Glutamatergic neuron (in vitro differentiated cells): ENCODE measurements at regions not wholly inside any gene's neighbourhood (a gene's known extent, or its start where the extent isn't known, plus 50 kb on each side); places are given as distances from the start of the nearest gene placed in this dataset.

Experiments used
- DNase-seq: peaks from one replicate; pipeline ENCODE4 v3.0.0; 2022
- H3K27ac Mint-ChIP-seq: one replicate; pipeline ENCODE4 v1.8.0; 2020; ENCODE audit warnings: mild to moderate bottlenecking, mixed read lengths, inconsistent platforms; ENCODE audit not compliant: unreplicated experiment
- H3K27me3 Mint-ChIP-seq: one replicate; pipeline ENCODE4 v1.8.0; 2020; ENCODE audit warnings: mild to moderate bottlenecking, moderate library complexity, mixed read lengths, inconsistent platforms; ENCODE audit not compliant: unreplicated experiment
- H3K36me3 Mint-ChIP-seq: one replicate; pipeline ENCODE4 v1.8.0; 2020; ENCODE audit warnings: mild to moderate bottlenecking, mixed read lengths, inconsistent platforms; ENCODE audit not compliant: unreplicated experiment
- H3K4me1 Mint-ChIP-seq: one replicate; pipeline ENCODE4 v1.8.0; 2020; ENCODE audit warnings: mild to moderate bottlenecking, low read depth, mixed read lengths, inconsistent platforms; ENCODE audit not compliant: unreplicated experiment
- H3K4me3 Mint-ChIP-seq: one replicate; pipeline ENCODE4 v1.8.0; 2020; ENCODE audit warnings: mild to moderate bottlenecking, mixed read lengths, inconsistent platforms; ENCODE audit not compliant: unreplicated experiment
- H3K9me3 Mint-ChIP-seq: one replicate; pipeline ENCODE4 v1.8.0; 2020; ENCODE audit warnings: mild to moderate bottlenecking, moderate library complexity, mixed read lengths, inconsistent platforms; ENCODE audit not compliant: unreplicated experiment
- CTCF ChIP-seq: fragments of 200-600 bp; sonication (generic); IDR thresholded peaks from one replicate; pipeline ENCODE4 v1.5.0; 2021; ENCODE audit not compliant: partially characterized antibody, unreplicated experiment

GRCh38 chr4:62960415-62960814, 1448.8 kb downstream of the TECRL start:
- H3K36me3 Mint-ChIP-seq: no peaks in the 10 kb centered on the region

GRCh38 chr4:62953752-62954151, 1455.5 kb downstream of the TECRL start:
- no peaks in the 10 kb centered on the region for H3K4me1 Mint-ChIP-seq
- no peaks in the 10 kb centered on the region for H3K27me3 Mint-ChIP-seq
- H3K36me3 Mint-ChIP-seq: no peaks in the 10 kb centered on the region
- H3K4me3 Mint-ChIP-seq: no peak overlapping the region
- no peak for DNase-seq
- H3K27ac Mint-ChIP-seq: no peak overlapping the region
- no peaks in the 10 kb centered on the region for H3K9me3 Mint-ChIP-seq
- TF ChIP-seq CTCF: no peak

More at GRCh38 chr4:62960415-62960814, 1448.8 kb downstream of the TECRL start:
- Mint-ChIP-seq H3K9me3 (no peaks in the 10 kb centered on the region), H3K27me3 (no peaks in the 10 kb centered on the region), H3K4me1 (no peaks in the 10 kb centered on the region), H3K27ac (no peak overlapping the region), H3K4me3 (no peak overlapping the region)
- no peak for TF ChIP-seq CTCF
- no peak for DNase-seq

GRCh38 chr4:62952366-62952765, 1456.9 kb downstream of the TECRL start:
- Mint-ChIP-seq H3K27ac (no peak overlapping the region), H3K36me3 (no peaks in the 10 kb centered on the region), H3K4me1 (no peaks in the 10 kb centered on the region), H3K4me3 (no peak overlapping the region), H3K9me3 (no peaks in the 10 kb centered on the region), H3K27me3 (no peaks in the 10 kb centered on the region)
- DNase-seq: no peak
- no peak for TF ChIP-seq CTCF

GRCh38 chr4:62948108-62948507, 1461.1 kb downstream of the TECRL start:
- Mint-ChIP-seq H3K4me1 (no peaks in the 10 kb centered on the region), H3K27me3 (no peaks in the 10 kb centered on the region), H3K4me3 (no peak overlapping the region), H3K9me3 (no peaks in the 10 kb centered on the region), H3K36me3 (no peaks in the 10 kb centered on the region), H3K27ac (no peak overlapping the region)
- no peak for TF ChIP-seq CTCF
- DNase-seq: no peak

- TF ChIP-seq CTCF: no peak
- no peak overlapping the region for H3K4me3 Mint-ChIP-seq
- H3K36me3 Mint-ChIP-seq: peaks cover 5% of the 10 kb centered on the region
- DNase-seq: no peak
- no peaks in the 10 kb centered on the region for H3K4me1 Mint-ChIP-seq
- no peak overlapping the region for H3K27ac Mint-ChIP-seq
- H3K27me3 Mint-ChIP-seq: no peaks in the 10 kb centered on the region
- no peaks in the 10 kb centered on the region for H3K9me3 Mint-ChIP-seq
Measured at GRCh38 chr4:62940229-62940628, 1469.0 kb downstream of the TECRL start.
